HG02678 (cell line): ENCODE measurements at regions not wholly inside any gene's neighbourhood (a gene's known extent, or its start where the extent isn't known, plus 50 kb on each side); places are given as distances from the start of the nearest gene placed in this dataset.

ENCODE experiments used
- ATAC-seq: cut with Tn5 transposase; IDR thresholded peaks from one replicate; pipeline ENCODE4 v1.9.1; 2021; ENCODE audit warnings: mild to moderate bottlenecking, moderate library complexity; ENCODE audit not compliant: unreplicated experiment

DNA sequence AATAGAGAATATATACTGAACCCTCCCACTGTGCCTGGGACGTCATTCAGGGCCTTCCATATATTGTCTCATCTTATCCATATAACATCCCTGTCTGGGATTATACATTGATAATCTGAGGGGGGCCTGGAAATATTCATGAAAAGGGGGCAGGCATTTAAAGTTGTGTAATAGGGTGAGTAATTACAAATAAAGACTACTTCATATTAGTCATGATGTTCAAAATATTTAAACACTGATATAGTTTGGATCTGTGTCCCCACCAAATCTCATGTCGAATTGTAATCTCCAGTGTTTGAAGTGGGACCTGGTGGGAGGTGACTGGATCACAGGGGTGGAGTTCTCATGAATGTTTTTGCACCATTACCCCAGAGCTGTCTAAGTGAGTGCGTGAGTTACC lies 97.8 kb downstream of the AQP9 start:
- no peak for ATAC-seq

DNA sequence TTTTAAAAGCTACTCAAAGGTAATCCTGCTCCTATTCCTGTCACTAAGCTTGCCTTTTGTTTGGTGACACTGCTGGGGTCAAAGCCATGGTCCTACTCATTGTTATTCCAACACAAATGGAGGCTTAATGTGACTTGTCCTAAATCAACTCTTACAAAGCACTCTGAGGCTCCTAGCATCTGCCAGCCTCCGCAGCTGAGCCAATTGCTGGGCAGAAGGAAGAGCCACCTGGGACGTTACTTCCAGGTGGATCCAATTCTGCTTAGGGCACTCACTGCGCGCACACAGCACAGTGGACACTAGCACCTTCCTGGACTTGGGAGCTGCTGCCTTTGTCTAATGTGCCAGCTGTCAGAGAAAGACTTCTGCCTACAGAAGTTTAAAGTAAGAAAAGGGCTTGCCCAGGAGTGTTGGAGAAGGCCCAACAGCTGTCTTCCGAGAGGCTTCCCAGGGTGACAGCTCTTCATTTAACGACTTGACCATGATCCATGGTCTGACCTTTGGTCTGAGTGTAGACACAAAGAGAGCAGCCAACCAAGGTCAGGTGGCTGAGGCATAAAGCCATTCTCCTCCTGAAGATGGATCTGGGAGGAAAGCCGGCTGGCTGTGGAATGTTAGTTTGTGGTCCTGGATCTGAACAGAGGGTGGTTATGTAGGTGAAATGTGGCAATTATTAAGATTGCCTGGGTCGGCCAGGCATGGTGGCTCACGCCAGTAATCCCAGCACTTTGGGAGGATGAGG lies 102.2 kb downstream of the AQP9 start:
- no peak for ATAC-seq

- no peak for ATAC-seq
Observed at GRCh38 chr15:58241872-58242271, 103.7 kb downstream of the AQP9 start.

DNA sequence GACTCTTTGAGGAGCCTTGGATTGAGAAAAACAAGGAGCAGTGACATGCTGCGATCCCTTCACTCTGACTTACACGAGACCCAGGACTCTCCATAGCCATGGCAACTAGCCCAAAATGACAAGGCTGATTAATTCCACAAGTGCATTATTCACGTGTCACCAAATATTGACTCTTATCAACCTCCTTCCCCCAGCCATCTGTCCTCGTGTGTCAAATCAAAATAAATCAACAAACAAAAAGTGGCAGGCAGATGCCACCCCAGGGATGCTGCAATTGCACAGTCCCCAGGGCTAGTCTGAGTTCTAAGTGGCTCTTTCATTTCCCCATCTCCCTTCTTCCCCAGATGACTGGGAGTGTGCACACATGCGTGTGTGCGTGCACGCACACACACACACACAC lies 104.9 kb downstream of the AQP9 start:
- ATAC-seq: no peak

DNA sequence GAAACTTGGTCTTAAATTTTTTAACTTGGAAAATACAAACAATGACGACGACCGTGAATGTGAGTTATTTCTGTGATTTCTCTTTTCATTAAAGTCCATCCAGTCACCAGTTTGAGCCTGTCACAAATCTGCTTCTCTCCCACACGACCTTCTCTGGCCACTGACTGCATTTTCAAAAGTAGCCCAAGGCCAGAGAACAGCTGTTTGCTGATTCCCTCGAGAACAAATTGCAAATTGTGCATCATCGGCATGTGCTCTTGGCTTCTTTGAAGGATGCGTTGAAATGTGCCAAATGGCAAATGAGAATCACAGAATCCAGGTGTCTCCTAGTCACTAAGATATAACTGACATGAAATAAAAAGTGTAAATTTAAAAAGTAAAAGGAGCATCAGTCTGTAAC lies 106.4 kb downstream of the AQP9 start:
- ATAC-seq: no peak

DNA sequence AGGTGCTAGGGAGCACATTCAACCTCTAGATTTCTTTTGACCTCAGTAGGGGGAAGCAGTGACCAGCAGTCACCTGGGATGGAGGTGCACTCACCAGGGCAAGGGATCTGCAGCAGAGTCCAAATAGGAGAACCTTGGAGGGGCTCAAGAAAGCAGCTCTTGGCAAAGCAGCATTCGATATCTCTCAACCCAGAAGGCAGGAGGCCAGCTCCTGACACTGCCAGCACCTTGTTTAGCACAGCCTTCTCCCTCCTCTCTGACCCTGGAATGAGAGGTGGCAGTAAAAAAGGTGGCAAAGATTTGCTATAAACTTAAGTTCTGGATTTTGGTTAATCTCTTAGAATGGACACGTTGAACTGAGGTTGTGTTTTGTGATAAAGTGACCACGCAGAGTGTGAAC lies 107.9 kb downstream of the AQP9 start:
- no peak for ATAC-seq

GRCh38 chr15:58247855-58248842 lies 110.0 kb downstream of the AQP9 start:
- no peak for ATAC-seq

GRCh38 chr15:58249646-58250312 lies 111.6 kb downstream of the AQP9 start:
- no peak for ATAC-seq

GRCh38 chr15:58252586-58253323 lies 114.6 kb downstream of the AQP9 start:
- ATAC-seq: no peak

GRCh38 chr15:58257776-58258325 lies 119.7 kb downstream of the AQP9 start:
- no peak for ATAC-seq

DNA sequence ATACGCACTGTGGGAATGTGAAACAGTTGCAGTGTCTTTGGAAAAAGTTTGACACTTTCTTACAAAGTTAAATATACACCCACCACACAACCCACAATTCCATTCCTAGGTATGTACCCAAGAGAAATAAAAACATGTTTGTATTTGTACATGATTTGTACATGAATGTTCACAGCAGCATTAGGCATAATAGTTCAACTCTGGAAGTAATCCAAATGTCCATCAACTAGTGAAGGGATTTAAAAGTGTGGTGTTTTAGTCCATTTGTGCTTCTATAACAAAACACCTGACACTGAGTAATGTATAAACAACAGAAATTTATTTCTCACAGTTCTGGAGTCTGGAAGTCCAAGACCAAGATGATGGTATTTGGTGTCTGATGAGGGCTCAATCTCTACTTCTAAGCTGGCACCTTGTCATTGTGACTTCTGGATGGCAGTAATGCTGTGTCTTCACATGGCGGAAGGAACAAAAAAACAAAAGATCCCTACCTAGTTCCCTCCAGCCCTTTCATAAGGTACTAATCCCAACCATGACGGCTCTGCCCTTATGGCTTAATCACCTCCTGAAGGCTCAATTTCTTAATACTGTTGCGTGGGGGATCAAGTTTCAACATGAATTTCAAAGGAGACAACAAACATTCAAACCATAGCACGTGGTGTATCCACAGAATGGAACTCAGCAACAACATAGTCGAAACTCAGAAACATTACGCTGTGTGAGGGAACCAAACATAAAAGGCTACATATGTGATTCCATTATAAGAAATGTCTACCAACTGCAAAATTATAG lies 120.5 kb downstream of the AQP9 start:
- ATAC-seq: no peak

DNA sequence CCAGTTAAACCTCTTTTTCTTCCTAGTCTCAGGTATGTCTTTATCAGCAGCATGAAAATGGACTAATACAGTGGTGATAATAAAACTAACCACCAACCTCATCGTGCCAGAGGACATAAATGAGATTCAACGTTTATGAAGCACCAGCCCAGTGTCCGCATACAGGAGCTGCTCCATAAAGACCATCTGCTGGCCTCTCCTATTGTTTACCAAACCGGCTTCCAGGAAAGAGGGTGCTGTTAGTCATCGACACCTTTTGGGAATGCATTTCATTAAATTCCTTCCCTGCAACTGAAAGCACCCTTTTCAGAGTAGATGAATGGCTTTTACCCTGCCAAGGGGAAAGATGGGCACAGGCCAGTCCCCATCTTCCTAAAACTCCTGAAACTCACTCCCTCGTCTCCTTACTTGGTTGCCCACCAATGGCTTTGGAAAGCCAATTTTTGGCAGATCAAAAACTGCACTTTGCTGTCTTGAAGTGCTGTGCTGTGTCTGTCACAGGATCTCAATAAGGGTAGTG lies 122.1 kb downstream of the AQP9 start:
- ATAC-seq: no peak

DNA sequence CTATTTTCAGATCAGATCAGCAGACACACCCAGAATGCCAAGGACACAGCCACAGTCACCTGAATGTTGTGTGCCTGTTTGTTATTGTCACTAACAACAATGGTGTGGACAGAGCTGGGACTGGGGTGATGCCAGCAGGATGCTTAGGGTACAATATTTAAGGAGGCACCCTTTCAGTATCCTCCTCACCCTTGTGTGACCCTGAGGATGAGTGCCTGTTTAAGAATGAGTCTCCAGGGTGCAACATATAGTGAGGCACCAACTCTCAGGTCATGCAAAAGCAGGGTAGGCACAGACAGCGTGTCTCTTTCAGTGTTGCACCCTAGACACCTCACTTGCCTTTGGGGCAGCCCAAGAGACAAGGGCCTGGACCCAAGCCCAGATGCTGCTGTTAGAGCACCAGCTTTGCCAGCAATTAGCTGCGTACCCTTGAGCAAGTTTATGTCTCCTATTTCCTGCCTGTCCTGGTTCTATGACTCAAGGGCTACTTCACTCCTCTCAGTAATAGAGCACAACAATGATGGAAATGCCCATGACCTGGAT lies 122.6 kb downstream of the AQP9 start:
- ATAC-seq: no peak

DNA sequence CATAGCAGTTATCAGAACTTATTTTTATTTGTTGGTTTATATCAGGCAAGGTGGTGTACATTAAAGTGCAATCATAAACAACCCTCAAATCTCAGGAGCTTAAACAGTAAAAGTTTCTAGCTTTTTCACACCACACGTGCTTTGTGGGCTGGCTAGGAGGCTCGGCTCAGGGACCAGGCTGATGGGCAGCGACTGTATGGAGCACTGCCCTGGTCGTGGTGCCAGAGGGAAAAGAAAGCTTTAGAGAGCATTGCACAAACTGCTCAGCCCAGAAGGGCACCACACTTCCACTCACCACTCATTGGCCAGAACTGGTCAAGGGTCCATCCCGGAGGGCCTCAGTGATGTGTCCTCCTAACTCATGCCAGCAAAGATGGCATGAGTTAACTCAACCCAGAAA lies 123.2 kb downstream of the AQP9 start:
- ATAC-seq: no peak

GRCh38 chr15:58264053-58264971 lies 126.1 kb downstream of the AQP9 start:
- ATAC-seq: no peak

DNA sequence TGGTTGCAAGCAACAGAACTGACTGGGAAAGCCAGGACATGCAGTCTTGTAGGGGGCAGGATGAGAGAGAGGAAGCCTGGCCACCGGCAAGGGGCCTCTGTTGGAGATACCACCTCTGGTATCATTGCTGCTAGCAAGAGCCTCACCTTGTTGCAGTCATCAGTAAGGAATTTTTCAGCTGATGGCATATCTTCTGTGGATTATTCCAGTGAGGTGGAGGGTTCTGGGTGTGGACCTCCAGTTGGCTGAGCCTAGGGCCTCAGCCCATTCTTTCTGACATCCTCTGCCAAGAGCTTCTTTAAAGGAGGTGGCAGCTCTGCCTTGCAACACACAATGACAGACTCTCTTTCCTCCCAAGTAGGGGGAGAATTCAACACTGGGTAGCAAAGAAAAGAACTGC lies 128.9 kb downstream of the AQP9 start:
- ATAC-seq: no peak

DNA sequence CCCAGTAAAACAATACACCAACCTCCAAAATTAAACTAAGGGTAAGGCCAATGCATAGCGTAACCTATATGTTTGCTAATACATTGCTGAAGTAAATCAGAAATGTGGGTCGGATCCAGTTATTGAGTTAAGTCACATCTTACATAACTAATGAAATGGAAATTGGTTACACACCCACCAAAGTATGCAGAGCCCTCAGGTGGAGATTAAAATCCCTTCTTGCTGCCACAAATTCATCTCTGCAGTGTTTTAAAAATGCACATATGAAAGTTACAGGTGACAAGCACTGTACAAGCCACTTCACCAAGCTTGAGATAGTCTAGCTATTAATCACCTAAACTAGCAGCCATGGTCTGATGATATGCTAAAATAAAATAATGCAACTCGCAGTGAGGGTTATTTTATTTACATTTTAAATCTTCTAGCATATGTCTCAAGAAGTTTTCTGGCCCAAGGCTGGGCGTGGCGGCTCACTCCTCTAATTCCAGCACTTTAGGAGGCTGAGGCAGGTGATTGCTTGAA lies 130.6 kb downstream of the AQP9 start:
- no peak for ATAC-seq
